SIG-M5 (cell line): ENCODE measurements at regions not wholly inside any gene's neighbourhood (a gene's known extent, or its start where the extent isn't known, plus 50 kb on each side); places are given as distances from the start of the nearest gene placed in this dataset.
"Not testable (repeated sequence)": the region's sequence is repeated elsewhere in the genome, so short reads cannot be mapped to it uniquely, and the experiment has no call there.

Experiments used
- DNase-seq: peaks from one replicate; lab custom pipeline; 2025; lab: John Stamatoyannopoulos, UW

DNA sequence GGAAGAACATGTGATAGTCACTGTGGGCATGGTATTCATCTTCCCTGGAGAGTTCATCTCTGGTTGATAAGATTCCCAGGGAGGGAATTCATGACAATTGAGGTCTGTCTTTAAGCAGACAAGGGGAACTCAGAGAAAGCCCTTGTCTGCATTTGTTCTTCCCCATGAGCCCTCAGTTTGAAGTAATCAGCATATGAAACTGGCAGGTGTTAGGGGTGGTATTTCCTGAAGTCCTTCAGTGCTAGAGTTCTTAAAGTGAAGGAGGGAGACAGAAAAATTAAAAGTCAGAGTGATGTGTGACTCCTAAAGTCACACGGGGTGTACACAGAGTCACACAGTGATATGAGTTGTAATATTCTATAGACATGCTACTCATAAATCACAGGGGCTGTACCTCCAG is 60.6 kb upstream of the SYK start:
- no peak for DNase-seq

- DNase-seq = no peak
Observed at GRCh38 chr9:90737742-90738141, 63.9 kb upstream of the SYK start.

DNA sequence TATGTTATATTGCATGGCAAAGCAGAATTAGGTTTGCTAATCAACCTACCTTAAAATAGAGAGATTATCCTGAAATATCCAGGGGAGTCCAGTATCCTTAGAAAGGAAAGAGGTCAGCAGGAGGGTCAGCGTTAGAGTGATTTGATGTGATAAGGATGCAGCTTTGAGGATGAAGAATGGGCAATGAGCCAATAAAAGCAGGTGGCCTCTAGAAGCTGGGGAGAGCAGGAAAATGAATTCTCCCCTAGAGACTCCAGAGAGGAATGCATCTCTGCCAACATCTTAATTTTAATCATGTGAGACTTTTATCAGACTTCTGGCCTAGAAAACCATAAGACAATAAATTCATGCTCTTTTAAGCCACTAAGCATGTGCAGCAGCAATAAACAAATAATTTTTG is 65.7 kb upstream of the SYK start:
- no peak for DNase-seq

- DNase-seq = no peak
Observed at GRCh38 chr9:90734631-90735030, 67.0 kb upstream of the SYK start.

- no peak for DNase-seq
Observed at GRCh38 chr9:90729351-90729750, 72.3 kb upstream of the SYK start.

DNA sequence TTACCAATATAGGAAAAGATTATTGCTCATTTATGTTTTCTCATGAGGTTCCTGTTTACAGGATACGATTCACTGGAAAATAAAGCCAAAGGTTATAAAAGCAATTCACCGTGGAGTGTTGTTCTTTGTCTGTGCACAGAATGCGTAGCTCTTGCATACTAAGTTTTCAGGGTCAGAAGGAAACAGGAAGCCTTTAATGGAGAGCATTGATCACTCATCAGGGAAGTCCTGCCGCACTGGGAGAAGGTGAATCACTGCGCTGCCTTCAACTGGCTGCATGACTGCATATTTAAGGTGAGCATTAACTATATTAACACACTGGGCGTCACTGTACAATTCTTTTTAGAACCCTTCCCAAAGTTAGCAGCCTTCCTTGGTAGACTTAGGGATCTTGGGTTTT is 74.1 kb upstream of the SYK start:
- DNase-seq = no peak

GRCh38 chr9:90726215-90726614 is 75.4 kb upstream of the SYK start:
- DNase-seq = no peak

DNA sequence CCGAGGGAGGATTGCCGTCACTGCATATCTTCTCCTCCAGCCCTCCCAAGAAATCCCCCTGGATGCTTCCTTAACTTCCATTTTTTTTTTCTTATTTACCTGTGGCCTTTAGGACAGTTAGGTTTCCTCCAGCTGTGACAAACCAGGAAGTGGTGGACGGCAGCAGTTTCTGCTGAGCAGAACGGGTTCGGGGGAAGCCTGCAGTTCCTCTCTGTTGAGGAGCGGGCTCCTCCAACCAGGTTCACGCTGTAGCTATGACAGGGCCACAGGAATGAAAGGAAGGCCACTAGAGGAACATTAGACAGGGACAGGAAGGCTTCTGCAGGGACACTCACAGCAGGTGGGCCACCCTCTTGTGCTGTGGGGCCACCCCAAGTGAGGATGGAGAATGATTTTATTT is 76.7 kb upstream of the SYK start:
- no peak for DNase-seq

DNA sequence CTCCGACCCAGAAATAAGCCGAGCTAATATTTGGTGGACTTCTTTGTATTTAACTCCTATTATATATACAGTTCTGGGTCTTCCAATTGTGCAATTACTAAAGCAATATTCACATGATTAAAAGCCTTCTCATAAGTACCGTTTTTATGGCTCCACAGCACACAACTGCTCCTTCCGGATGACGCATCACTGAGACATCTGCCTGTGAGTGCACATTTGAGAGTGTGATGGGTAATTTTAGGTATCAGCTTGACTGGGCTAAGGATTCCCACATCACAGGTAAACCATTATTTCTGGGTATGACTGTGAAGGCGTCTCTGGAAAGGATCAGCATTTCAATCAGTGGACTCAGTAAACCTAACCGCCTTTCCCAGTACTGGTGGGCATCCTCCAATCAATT is 77.5 kb upstream of the SYK start:
- DNase-seq = no peak

DNA sequence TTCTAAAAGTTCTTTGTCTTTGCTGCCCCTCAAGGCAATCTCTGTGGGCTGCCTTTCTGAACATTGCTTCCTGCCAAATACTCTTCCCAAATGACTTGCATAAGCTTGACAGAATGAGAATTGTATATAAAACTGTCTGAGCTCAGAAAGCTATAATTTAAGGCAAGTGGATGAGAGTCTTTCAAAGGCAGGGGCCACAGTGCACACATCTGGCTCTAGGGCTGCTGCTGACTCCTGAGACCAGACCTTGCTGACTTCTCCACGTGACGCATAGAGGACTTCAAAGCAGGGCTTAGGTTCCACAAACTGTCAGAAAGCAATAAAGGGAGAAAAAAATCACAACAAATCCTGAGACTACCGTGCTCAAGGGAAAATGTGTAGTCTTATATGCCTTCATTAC is 79.4 kb upstream of the DIRAS2 start:
- DNase-seq = no peak

DNA sequence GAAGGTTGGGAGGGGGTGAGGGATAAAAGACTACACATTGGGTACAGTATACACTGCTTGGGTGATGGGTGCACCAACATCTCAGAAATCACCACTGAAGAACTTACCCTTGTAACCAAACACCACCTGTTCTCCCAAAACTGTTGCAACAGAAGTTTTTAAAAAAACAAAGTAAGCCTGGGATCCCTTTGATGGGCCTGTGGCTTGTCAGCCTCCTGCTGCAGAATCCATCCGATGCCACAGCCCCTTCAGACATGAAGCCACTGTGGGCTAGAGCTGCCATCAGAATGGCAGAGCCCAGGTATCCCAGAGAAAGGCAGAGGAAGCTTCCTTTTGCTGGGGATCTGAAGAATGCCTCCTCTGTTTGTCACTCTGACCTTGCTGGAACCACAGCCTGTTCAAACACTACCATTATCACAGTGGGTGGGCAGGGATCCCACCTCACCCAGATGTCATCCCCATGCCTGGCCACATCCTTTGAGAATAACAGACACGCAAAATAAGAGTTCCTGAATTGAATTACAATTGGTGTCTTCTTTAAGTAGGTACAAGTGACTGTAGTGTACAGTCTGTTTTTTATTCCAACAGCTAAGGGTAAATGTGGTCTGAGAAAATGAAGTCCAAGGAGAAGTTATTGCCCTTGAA is 78.1 kb upstream of the DIRAS2 start:
- DNase-seq = no peak

DNA sequence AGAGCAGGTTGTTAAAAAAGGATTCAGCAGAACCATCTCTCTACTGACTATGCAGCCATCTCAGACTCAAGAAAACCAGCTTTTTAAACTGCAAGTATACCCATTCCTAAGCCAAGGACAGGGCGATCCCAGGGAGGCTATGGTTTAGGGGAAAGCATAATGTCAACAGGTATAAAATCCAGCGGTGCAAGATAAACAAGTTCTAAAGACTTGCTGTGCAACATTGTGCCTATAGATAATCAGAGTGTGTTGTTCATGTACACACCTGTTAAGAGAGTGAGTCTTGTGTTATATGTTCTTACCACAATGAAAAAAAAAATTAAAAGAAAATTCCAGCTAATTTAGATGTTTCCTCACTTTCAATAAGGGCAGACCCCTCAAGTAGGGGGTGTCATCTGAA is 63.6 kb upstream of the DIRAS2 start:
- no peak for DNase-seq

DNA sequence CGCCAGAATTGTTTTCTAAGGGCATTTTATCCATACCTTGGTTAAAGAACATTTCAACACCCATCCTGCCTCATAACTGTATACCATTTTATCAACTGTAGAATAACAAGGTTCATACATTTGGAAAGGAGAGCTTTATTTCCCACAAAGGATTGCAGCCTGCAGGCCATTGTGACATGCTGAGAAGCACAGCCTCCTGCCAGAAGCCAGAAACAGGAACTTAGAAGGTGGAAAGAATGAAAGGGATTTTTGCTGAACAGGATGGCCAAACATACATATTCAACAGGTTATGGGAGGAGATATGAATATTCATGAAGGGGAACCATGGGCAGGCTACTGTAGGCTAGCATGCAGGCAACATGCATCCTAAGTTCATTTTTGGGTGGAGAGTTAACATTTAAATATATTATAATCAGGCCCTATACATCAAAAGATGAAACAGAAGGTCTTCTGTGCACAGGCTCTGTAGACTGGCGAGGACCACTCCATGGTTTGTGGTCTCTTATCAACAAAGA is 59.9 kb upstream of the DIRAS2 start:
- no peak for DNase-seq

GRCh38 chr9:90698871-90699440 is 56.3 kb upstream of the DIRAS2 start:
- DNase-seq = peak; percentile 29

- DNase-seq = no peak
Observed at GRCh38 chr9:90697808-90698207, 55.2 kb upstream of the DIRAS2 start.

GRCh38 chr9:90694187-90694586 is 51.6 kb upstream of the DIRAS2 start:
- DNase-seq = not testable (repeated sequence)
